PC-9 (cell line): ENCODE measurements at regions not wholly inside any gene's neighbourhood (a gene's known extent, or its start where the extent isn't known, plus 50 kb on each side); places are given as distances from the start of the nearest gene placed in this dataset.

Experiments used
- BruUV-seq: library from RNA; stranded (reverse); fragments of 400-500 nt; replicated peaks from 2 replicates; lab custom pipeline; 2021; lab: Mats Ljungman, UMichigan
- CTCF ChIA-PET: fragments of 300-600 bp; sonication (Branson Sonifier 250); formaldehyde crosslinking; loops from one replicate; lab custom pipeline; 2022; ENCODE audit warnings: antibody characterized with exemption; lab: Charles Lee
- POLR2A ChIA-PET: fragments of 300-600 bp; sonication (Branson Sonifier 250); formaldehyde crosslinking; loops from one replicate; lab custom pipeline; 2022; ENCODE audit warnings: antibody characterized with exemption; ENCODE audit not compliant: unreplicated experiment; lab: Charles Lee
- DNase-seq, 2 experiments: peaks; one replicate each; pipeline versions ENCODE4 v3.0.0 to v3.0.0-alpha.2; 2015 to 2022; ENCODE audit warnings: mixed read lengths in 1 of 2
- H2AFZ ChIP-seq: fragments of 200-600 bp; sonication (generic); 2 replicates; pipeline ENCODE4 v1.8.1; 2017; ENCODE audit warnings: antibody characterized with exemption
- H3F3A ChIP-seq: fragments of 200-600 bp; sonication (generic); 2 replicates; pipeline ENCODE4 v1.8.1; 2017; ENCODE audit warnings: antibody characterized with exemption, mild to moderate bottlenecking, low read depth; ENCODE audit not compliant: insufficient read depth
- H3K27ac ChIP-seq: fragments of 200-600 bp; sonication (generic); 2 replicates; pipeline ENCODE4 v1.6.1; 2016; ENCODE audit warnings: mixed run types
- H3K27me3 ChIP-seq: fragments of 200-600 bp; sonication (generic); 2 replicates; pipeline ENCODE4 v1.6.1; 2016; ENCODE audit warnings: low read depth, mixed run types; ENCODE audit not compliant: insufficient read depth
- H3K36me3 ChIP-seq: fragments of 200-600 bp; sonication (generic); 2 replicates; pipeline ENCODE4 v1.6.1; 2016; ENCODE audit warnings: low read depth, mixed run types
- H3K4me1 ChIP-seq: fragments of 200-600 bp; sonication (generic); replicated peaks from 2 replicates; pipeline ENCODE4 v1.6.1; 2016; ENCODE audit warnings: mixed run types; ENCODE audit not compliant: insufficient read depth
- H3K4me2 ChIP-seq: fragments of 200-600 bp; sonication (generic); 2 replicates; pipeline ENCODE4 v1.6.1; 2017; ENCODE audit warnings: mixed run types
- H3K4me3 ChIP-seq: fragments of 200-600 bp; sonication (generic); 2 replicates; pipeline ENCODE4 v1.6.1; 2016; ENCODE audit warnings: mixed run types
- H3K79me2 ChIP-seq: fragments of 200-600 bp; sonication (generic); 2 replicates; pipeline ENCODE4 v1.6.1; 2017; ENCODE audit warnings: low read depth, mixed run types
- H3K9me2 ChIP-seq: fragments of 200-600 bp; sonication (generic); 2 replicates; pipeline ENCODE4 v1.8.1; 2017; ENCODE audit warnings: mild to moderate bottlenecking; ENCODE audit not compliant: insufficient read depth
- H3K9me3 ChIP-seq: fragments of 200-600 bp; sonication (generic); 2 replicates; pipeline ENCODE4 v1.8.1; 2016; ENCODE audit warnings: low read depth; ENCODE audit not compliant: insufficient read depth
- H4K20me1 ChIP-seq: fragments of 200-600 bp; sonication (generic); 2 replicates; pipeline ENCODE4 v1.8.1; 2017; ENCODE audit not compliant: insufficient read depth
- CTCF ChIP-seq: fragments of 200-600 bp; sonication (generic); conservative IDR thresholded peaks from 2 replicates; pipeline ENCODE4 v1.6.1; 2017; ENCODE audit warnings: mixed run types, antibody characterized with exemption, mild to moderate bottlenecking, moderate library complexity
- EZH2 ChIP-seq: fragments of 200-600 bp; sonication (generic); IDR thresholded peaks from 2 replicates; pipeline ENCODE4 v1.8.0; 2017; ENCODE audit warnings: antibody characterized with exemption, low read depth
- intact Hi-C: fragments of 100-400 bp; cut with micrococcal nuclease; formaldehyde crosslinking; loops from one replicate; pipeline ENCODE4 v1.10.0; 2022; ENCODE audit not compliant: unreplicated experiment

GRCh38 chr4:110705440-110705782 lies 82.5 kb upstream of the PITX2 start:
- H3K9me3 ChIP-seq, result no peaks in the 10 kb centered on the region
- POLR2A ChIA-PET, result no interaction called here
- TF ChIP-seq EZH2, result no peak
- TF ChIP-seq CTCF, result no peak
- H4K20me1 ChIP-seq, result no peaks in the 10 kb centered on the region
- H3K36me3 ChIP-seq, result no peaks in the 10 kb centered on the region
- H3K4me1 ChIP-seq, result no peaks in the 10 kb centered on the region
- no peak overlapping the region for H2AFZ ChIP-seq
- H3K79me2 ChIP-seq, result no peaks in the 10 kb centered on the region
- H3K4me3 ChIP-seq, result no peak overlapping the region
- no peaks in the 10 kb centered on the region for H3K9me2 ChIP-seq
- no peaks in the 10 kb centered on the region for H3K27me3 ChIP-seq
- no peak overlapping the region for H3K27ac ChIP-seq
- no peak for DNase-seq
- no TSS peak for BruUV-seq
- intact Hi-C loops, result no loop called here
- no peaks in the 10 kb centered on the region for H3F3A ChIP-seq
- no peak overlapping the region for H3K4me2 ChIP-seq
- CTCF ChIA-PET, result no interaction called here

- Histone ChIP-seq H3K27ac (no peak overlapping the region), H4K20me1 (no peaks in the 10 kb centered on the region), H3K9me2 (no peaks in the 10 kb centered on the region), H3K4me2 (no peak overlapping the region), H3K9me3 (no peaks in the 10 kb centered on the region), H3K79me2 (no peaks in the 10 kb centered on the region), H3K27me3 (no peaks in the 10 kb centered on the region), H3K4me3 (no peak overlapping the region), H3K4me1 (no peaks in the 10 kb centered on the region), H2AFZ (no peak overlapping the region), H3K36me3 (no peaks in the 10 kb centered on the region), H3F3A (no peaks in the 10 kb centered on the region)
- CTCF ChIA-PET, result no interaction called here
- no peak for TF ChIP-seq EZH2
- POLR2A ChIA-PET, result no interaction called here
- intact Hi-C loops, result no loop called here
- no peak for DNase-seq
- no TSS peak for BruUV-seq
Observed at GRCh38 chr4:110710070-110710469, 87.2 kb upstream of the PITX2 start.

GRCh38 chr4:110712486-110712885 lies 89.6 kb upstream of the PITX2 start:
- TF ChIP-seq CTCF, result no peak
- TF ChIP-seq EZH2, result no peak
- H3K79me2 ChIP-seq, result no peaks in the 10 kb centered on the region
- no peak for DNase-seq
- ChIA-PET CTCF (no interaction called here), POLR2A (no interaction called here)
- no peak overlapping the region for H3K4me2 ChIP-seq
- no peak overlapping the region for H2AFZ ChIP-seq
- no peaks in the 10 kb centered on the region for H4K20me1 ChIP-seq
- no peaks in the 10 kb centered on the region for H3K9me2 ChIP-seq
- no peaks in the 10 kb centered on the region for H3K4me1 ChIP-seq
- BruUV-seq, result no TSS peak
- no peak overlapping the region for H3K27ac ChIP-seq
- no peak overlapping the region for H3K4me3 ChIP-seq
- no peaks in the 10 kb centered on the region for H3K9me3 ChIP-seq
- no peaks in the 10 kb centered on the region for H3F3A ChIP-seq
- H3K36me3 ChIP-seq, result no peaks in the 10 kb centered on the region
- H3K27me3 ChIP-seq, result no peaks in the 10 kb centered on the region
- intact Hi-C loops, result no loop called here

DNA sequence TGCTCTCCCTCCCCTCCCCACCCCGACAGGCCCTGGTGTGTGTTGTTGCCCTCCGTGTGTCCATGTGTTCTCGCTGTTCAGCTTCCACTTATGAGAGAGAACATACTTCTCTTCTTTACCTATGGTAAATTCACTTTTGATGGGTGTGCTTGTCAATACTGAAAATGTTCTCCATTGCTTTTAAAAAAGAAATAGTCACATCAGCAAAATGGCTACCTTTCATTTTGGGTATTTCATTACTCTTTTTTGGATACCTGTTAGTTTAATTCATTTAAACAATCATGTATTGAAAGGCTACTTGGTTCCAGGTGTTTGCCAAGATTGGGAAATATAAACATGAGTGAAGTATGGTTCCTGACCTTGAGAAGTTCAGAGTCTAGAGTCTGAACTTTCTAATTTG lies 107.4 kb upstream of the PITX2 start:
- H3K36me3 ChIP-seq, result no peaks in the 10 kb centered on the region
- no peaks in the 10 kb centered on the region for H3K27me3 ChIP-seq
- H2AFZ ChIP-seq, result no peak overlapping the region
- intact Hi-C loops, result no loop called here
- ChIA-PET CTCF (no interaction called here), POLR2A (no interaction called here)
- H3K4me2 ChIP-seq, result no peak overlapping the region
- no peak overlapping the region for H3K27ac ChIP-seq
- H3K9me2 ChIP-seq, result no peaks in the 10 kb centered on the region
- TF ChIP-seq CTCF, result no peak
- no peak for TF ChIP-seq EZH2
- no peak for DNase-seq
- BruUV-seq, result no TSS peak
- no peaks in the 10 kb centered on the region for H3K4me1 ChIP-seq
- H3K4me3 ChIP-seq, result no peak overlapping the region
- no peaks in the 10 kb centered on the region for H3K9me3 ChIP-seq
- no peaks in the 10 kb centered on the region for H4K20me1 ChIP-seq
- H3F3A ChIP-seq, result no peaks in the 10 kb centered on the region
- no peaks in the 10 kb centered on the region for H3K79me2 ChIP-seq
